COLO668 (cell line): ENCODE measurements at regions not wholly inside any gene's neighbourhood (a gene's known extent, or its start where the extent isn't known, plus 50 kb on each side); places are given as distances from the start of the nearest gene placed in this dataset.

Experiments used
- DNase-seq: peaks from one replicate; lab custom pipeline; 2025; ENCODE audit not compliant: unreplicated experiment; lab: John Stamatoyannopoulos, UW

- DNase-seq, result no peak
Observed at GRCh38 chr13:33514362-33514761, 228.8 kb upstream of the STARD13 start.

- DNase-seq, result no peak
Observed at GRCh38 chr13:33515146-33515545, 229.6 kb upstream of the STARD13 start.

GRCh38 chr13:33518452-33518851 lies 232.9 kb upstream of the STARD13 start:
- no peak for DNase-seq

GRCh38 chr13:33519561-33520467 lies 234.3 kb upstream of the STARD13 start:
- DNase-seq, result no peak

- no peak for DNase-seq
Observed at GRCh38 chr13:33520468-33520839, 234.9 kb upstream of the STARD13 start.

- DNase-seq, result no peak
Observed at GRCh38 chr13:33524086-33524485, 238.5 kb upstream of the STARD13 start.

- no peak for DNase-seq
Observed at GRCh38 chr13:33525763-33526162, 240.2 kb upstream of the STARD13 start.

GRCh38 chr13:33526718-33527117 lies 241.2 kb upstream of the STARD13 start:
- no peak for DNase-seq

- DNase-seq, result no peak
Observed at GRCh38 chr13:33528896-33529295, 243.3 kb upstream of the STARD13 start.

- DNase-seq, result no peak
Observed at GRCh38 chr13:33531484-33531883, 245.9 kb upstream of the STARD13 start.

GRCh38 chr13:33535061-33535460 lies 249.5 kb upstream of the STARD13 start:
- DNase-seq, result no peak

GRCh38 chr13:33536601-33537000 lies 251.0 kb upstream of the STARD13 start:
- no peak for DNase-seq

GRCh38 chr13:33537026-33537425 lies 251.5 kb upstream of the STARD13 start:
- DNase-seq, result no peak

- DNase-seq, result no peak
Observed at GRCh38 chr13:33537676-33538075, 252.1 kb upstream of the STARD13 start.

GRCh38 chr13:33541456-33541855 lies 255.9 kb upstream of the STARD13 start:
- DNase-seq, result no peak

- DNase-seq, result no peak
Observed at GRCh38 chr13:33541962-33542308, 256.4 kb upstream of the STARD13 start.

- DNase-seq, result peak; percentile 100
Observed at GRCh38 chr13:33542309-33543088, 256.9 kb upstream of the STARD13 start.

- DNase-seq, result no peak
Observed at GRCh38 chr13:33543089-33543459, 257.5 kb upstream of the STARD13 start.

- no peak for DNase-seq
Observed at GRCh38 chr13:33543631-33544265, 258.2 kb upstream of the STARD13 start.

GRCh38 chr13:33544308-33544707 lies 258.8 kb upstream of the STARD13 start:
- no peak for DNase-seq

- peak; percentile 45 for DNase-seq
Observed at GRCh38 chr13:33545492-33545891, 259.9 kb upstream of the STARD13 start.

GRCh38 chr13:33547035-33547434 lies 261.5 kb upstream of the STARD13 start:
- no peak for DNase-seq
